C1 segment of cervical spinal cord (tissue), 14 donors: ENCODE measurements at regions not wholly inside any gene's neighbourhood (a gene's known extent, or its start where the extent isn't known, plus 50 kb on each side); places are given as distances from the start of the nearest gene placed in this dataset.

Source experiments
- DNase-seq, 14 donors: peaks; one replicate each; lab custom pipeline; 2025; lab: John Stamatoyannopoulos, UW

DNA sequence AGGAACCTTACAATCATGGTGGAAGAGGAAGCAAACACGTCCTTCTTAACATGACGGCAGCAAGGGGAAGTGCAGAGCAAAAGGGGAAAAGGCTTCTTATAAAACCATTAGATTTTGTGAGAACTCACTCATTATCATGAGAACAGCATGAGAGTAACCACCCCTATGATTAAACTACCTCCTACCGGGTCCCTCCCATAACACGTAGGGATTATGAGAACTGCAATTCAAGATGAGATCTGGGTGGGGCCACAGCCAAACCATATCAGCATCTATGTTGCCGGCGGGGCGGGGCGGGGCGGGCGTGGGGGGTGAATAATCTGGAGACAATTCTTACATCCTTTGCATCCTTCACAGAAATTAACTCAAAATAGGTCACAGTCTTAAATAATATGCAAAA, 58.8 kb upstream of the GFPT2 start:
- DNase-seq, result no peak

DNA sequence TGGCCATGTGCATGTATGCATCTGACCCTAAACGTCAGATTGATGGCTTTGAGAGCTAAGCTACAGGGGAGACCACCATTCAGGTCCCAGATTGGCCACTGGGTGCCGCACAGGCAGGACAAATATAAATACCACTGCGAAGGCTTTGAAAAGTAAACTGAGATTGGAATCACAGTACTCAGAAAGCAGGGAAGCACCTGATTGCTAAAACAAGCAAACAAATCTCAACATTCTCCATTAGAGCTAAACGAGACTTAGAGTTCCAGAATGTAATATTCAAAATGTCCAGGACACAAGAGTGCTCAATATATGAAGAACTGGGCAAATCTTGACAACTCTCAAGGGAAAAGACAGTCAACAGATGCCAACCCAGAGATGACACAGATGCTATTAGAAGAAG, 61.0 kb upstream of the GFPT2 start:
- no peak for DNase-seq

DNA sequence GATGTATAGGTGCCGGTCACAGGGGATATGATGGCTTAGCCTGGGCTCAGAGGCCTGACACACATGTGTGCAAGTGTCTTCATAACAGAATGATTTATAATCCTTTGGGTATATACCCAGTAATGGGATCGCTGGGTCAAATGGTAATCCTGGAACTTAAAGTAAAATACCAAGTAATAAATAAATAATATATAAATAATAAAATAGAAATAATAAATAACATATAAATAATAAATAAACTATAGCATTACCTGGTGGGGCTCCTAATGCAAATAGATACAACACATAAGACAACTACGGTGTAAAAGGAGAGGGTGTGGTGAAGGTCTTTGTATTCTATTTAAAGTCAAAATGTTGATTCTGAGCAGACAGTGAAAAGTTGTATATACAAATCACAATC, 68.5 kb upstream of the GFPT2 start:
- DNase-seq, result no peak

DNA sequence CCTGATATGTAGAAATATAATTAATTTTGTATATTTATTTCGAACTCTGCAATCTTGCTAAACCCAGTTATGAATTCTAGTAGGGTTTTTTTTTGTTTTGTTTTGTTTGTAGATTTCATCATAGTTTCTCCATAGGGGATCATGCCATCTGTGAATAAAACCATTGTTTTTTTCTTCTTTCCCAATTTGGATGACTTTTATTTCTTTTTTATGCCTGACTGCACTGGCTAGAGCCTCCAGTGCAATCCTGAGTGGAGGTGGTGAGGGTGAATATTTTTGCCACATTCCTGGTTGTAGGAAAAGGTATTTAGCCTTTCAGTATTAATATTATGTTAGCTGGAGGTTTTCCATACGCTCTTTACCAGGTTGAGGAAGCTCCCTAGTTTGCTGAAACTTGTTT, 70.0 kb upstream of the GFPT2 start:
- peak in 1 of 14 donors; percentile 73 for DNase-seq

DNA sequence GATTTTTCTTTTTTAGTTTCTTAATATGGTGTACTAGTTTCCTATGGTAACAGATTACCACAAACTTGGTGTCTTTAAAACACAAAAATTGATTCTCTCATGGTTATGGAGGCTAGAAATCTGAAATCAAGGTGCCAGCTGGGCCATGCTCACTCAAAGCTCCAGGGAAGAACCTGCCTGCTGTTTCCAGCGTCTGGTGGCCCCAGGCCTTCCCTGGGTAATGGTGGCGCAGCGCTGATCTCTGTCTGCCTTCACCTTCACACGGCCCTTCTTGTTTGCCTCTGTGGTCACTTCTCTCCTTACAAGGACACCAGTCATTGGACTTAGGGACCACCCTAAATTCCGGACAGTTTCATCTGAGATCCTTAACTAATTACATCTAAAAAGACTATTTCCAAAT, 70.5 kb upstream of the GFPT2 start:
- peak in 1 of 14 donors; percentile 39 for DNase-seq

DNA sequence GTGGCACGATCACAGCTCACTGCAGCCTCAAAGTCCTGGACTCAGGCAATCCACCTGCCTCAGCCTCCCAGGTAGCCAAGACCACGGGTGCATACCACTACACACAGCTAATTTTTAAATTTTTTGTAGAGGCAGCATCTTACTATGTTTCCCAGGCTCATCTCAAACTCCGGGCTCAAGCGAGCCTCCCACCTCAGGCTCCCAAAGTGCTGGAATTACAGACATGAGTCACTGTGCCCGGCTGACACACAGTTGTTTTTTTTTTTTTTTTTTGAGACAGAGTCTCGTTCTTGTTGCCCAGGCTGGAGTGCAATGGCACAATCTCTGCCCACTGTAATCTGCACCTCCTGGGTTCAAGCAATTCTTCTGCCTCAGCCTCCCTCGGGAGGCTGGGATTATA, 70.1 kb upstream of the CNOT6 start:
- DNase-seq, result peak in 1 of 14 donors; percentile 39

DNA sequence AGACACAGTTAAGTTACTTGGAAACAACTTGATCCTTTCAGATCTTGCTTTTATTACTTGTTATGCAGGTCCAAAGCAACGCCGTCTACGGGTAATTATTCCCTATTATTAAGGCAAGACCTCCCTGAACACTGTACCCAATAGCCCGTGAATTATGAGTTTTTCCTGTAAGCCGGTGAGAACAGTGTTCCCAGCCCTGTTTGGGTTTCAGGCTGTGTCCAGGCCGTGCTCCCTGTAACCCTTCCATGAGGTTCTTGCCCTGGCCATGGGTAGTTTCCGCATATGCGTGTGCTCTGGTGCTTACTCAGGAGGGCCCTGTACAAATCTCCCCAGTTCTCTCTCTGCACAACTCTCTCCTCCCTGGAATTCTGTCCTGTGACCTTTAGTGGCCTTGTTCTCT, 65.6 kb upstream of the CNOT6 start:
- no peak for DNase-seq

DNA sequence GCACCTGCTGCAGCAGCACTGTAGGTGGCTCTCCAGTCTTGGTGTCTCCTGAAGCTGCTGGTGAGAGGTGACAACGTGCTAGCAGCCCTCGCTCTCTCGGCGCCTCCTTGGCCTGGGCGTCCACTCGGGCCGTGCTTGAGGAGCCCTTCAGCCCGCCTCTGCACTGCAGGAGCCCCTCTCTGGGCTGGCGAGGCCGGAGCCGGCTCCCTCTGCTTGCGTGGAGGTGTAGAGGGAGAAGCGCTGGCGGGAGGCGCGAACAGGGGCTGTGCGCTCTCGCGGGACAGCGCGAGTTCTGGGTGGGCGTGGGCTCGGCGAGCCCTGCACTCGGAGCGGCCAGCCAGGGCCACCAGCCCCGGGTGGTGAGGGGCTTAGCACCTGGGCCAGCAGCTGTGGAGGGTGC, 62.2 kb upstream of the CNOT6 start:
- no peak for DNase-seq

DNA sequence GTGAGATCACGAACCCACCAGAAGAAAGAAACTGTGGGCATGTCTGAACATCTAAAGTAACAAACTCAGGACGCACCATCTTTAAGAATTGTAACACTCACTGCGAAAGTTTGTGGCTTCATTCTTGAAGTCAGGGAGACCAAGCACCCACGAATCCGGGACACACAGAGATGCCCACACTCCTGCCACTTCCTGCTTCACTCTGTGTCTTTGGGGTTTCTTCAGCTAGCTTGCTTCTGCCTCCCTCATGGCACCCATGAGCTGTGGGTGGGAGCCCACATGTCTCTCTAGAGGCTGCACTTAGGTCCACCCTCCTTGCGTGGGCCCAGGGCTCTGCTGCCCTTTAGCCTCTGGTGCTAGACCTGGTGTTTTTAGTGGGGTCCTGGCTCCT, 61.2 kb upstream of the CNOT6 start:
- DNase-seq, result no peak

DNA sequence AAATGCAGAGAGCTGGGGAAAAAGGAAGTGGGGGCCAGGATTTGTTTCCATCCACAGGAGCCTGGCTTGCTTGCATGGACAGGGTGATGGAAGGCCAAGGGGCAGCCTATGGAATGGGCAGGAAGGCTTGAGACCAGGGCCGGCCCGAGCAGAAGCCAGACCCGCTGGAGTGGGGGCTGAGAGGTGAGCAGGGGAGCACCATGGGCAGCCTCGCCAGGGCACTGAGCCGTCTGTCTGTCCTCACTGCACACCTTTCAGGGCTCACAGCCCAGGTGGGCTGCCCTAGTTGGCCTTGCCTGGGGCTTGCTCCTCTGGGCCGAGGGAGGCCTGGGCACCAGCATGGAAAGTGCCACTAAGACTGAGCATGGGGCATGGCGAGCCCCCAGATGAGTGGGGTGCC, 58.6 kb upstream of the CNOT6 start:
- DNase-seq, result peak in 1 of 14 donors; percentile 4

DNA sequence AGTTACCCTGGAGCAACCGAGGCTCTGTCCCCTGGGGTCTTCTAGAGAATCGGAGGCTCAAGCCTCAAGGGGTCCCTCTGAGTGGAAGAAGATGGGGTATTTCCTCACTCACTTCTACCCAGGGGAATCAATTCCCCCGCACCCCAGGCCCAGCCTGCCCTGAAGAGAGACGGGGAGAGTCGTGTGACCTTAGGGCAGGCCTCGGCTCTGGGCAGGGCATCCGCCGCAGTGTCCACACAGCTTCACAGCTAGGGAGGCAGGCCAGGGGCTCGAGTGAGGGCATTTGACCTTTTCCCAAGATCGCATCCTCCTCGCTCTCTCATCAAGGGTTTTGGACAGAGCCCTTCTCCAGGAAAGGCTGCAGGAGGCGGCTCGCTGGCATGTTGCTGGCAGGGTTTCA, 57.9 kb upstream of the CNOT6 start:
- no peak for DNase-seq

DNA sequence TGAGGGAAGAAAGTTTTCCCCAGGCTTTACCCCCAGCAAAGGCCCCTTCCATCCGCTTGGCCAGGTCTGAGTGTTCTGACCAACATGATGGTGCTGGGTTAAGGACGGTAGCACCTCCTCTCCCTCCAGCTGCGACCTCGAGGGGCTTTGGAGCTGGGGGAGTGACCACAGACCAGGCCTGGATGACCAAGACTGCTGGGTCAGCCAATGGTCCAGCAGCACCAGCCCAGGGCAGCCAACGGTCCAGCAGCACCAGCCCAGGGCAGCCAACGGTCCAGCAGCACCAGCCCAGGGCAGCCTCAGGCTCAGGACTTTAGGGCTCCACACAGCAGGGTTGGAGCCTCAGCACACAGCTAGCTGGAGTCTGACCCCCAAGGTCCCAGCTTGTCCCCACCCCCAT, 57.2 kb upstream of the CNOT6 start:
- no peak for DNase-seq

DNA sequence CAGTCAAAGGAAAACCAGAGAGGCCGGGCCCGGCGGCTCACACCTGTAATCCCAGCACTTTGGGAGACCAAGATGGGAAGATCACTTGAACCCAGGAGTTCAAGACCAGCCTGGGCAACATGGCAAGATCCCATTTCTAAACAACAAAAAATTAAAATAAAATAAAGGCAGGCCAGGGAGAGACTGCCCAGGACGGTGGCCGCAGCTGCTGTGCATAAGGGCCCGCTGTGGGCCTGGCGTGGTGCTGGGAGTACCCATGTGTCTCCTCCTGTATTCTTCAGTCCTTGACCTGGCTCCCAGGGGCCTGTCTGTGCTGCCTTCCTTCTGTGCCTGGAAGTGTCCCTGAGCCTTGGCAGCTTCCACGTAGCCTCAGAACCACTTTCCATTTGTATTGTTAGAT, 56.8 kb upstream of the CNOT6 start:
- DNase-seq, result no peak

DNA sequence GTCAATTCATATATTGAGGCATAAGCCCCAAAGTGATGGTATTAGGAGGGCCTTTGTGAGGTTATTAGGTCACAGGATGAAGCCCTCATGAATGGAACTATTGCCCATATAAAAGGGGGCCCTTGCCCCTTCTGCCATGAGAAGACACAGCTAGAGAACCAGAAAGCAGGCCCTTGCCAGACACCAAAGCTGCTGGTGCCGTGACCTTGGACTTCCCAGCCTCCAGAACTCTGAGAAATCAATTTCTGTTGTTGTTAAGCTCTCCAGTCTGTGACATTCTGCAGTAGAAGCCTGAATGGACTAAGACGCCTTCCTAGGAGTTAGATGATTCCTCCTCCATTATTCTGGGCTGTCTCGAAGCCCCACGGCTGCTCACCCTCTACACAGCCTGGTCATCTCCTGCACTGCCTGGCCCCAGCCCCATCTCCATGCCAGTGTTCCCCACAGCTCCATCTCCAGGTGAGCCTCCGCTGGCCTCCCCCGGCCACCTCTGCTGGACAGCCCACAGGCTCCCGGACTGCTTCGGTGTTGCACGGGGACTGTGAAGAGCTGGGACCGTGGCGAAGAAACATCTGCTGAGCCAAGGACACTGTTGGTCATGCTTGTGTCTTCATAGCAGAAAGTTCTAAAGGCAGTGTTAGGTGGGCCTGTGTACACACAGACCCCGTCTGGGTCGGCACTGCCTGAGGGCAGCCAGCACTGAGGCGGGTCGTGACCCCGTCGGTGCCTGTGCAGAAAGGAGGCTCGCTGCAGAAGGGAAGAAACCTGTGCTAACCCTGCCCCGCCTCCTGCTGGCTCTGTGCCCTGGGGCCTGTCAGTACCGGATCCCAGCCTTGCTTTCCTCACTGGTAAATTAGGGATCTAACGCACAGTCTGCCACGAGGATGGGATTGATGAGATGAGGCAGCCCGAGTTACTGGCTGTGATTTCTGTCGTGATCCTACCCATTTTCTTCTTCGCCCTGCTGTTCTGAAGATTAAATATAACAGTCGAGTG, 55.1 kb upstream of the CNOT6 start:
- DNase-seq, result no peak

DNA sequence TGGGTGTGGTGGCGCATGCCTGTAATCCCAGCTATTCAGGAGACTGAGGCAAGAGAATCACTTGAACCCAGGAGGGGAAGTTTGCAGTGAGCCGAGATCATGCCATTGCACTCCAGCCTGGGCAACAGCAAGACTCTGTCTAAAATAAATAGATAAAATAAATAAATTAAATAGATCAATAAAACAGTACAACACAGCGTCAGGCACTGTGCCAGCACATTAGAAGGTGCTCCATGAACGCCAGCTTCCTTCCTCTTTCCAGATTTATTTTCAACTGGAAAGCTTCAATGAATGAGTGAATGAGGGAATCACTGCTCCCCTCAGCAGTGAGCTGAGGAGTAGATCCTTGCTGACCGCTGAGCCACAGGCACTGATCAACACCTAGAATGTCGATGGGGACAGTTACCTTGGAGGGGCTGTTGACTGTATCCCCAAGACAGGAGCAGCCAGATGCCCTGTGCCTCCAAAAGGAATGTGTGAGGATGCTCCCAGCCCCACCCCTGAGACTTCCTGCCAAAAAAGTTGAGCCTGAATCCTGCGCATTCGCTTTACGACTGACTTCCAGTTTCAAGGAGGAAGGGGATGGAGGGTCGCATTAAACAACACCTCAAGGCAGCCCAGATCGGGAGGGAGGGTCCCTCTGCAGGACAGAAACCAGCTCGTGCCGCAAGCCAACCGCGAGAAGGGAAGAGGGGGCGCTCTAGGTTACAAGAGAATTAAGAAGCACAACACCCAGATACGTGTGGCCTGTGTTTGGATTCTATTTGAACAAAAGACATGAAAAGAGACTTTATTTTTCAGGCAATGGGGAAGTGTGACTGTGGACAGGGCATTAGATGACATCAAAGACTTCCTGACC, 54.0 kb upstream of the CNOT6 start:
- no peak for DNase-seq

DNA sequence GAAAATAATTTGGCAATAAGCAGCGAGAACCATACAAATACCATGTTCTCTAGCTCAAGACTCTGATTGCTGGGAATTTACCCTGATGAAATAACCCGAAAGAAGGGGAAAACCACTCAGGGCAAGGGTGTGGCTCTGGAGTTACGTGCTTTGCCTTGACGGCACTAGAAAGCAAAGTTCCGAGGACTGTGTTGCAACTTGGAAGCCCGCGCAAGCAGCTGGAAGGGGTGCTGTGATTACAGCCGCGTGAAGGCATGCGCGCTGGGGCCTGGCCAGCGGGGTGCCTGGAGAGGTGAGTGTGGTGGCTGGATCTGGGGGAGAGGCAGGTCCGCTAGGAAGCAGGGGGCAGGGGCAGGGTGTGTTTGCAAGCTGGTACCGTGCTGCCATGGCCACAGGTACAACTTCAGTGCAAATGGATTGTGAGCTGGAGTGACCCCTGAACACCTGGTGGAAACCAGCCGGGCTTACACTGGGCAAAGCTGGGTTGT, 52.6 kb upstream of the CNOT6 start:
- DNase-seq, result no peak
